Ecto neural progenitor cell (in vitro differentiated cells): ENCODE measurements at regions not wholly inside any gene's neighbourhood (a gene's known extent, or its start where the extent isn't known, plus 50 kb on each side); places are given as distances from the start of the nearest gene placed in this dataset.

Experiments
- DNase-seq: peaks from one replicate; pipeline ENCODE4 v3.0.0-alpha.2; 2018; ENCODE audit warnings: low spot score

- DNase-seq, result no peak
These were observed 1961.9 kb upstream of the ADGRL3 start for GRCh38 chr4:59238212-59238611.

GRCh38 chr4:59240011-59240410, 1960.1 kb upstream of the ADGRL3 start:
- DNase-seq, result no peak

- DNase-seq, result no peak
These were observed 1957.1 kb upstream of the ADGRL3 start for GRCh38 chr4:59243038-59243437.

GRCh38 chr4:59247032-59247431, 1953.1 kb upstream of the ADGRL3 start:
- DNase-seq, result no peak

GRCh38 chr4:59248313-59248712, 1951.8 kb upstream of the ADGRL3 start:
- DNase-seq, result no peak

- no peak for DNase-seq
These were observed 1951.0 kb upstream of the ADGRL3 start for GRCh38 chr4:59249110-59249509.

GRCh38 chr4:59258002-59258401, 1942.1 kb upstream of the ADGRL3 start:
- no peak for DNase-seq

- DNase-seq, result no peak
These were observed 1892.5 kb upstream of the ADGRL3 start for GRCh38 chr4:59307609-59308008.

GRCh38 chr4:59314637-59315036, 1885.5 kb upstream of the ADGRL3 start:
- DNase-seq, result no peak

GRCh38 chr4:59339631-59340030, 1860.5 kb upstream of the ADGRL3 start:
- DNase-seq, result peak; percentile 49

GRCh38 chr4:59341506-59341905, 1858.6 kb upstream of the ADGRL3 start:
- no peak for DNase-seq

- DNase-seq, result no peak
These were observed 1851.2 kb upstream of the ADGRL3 start for GRCh38 chr4:59348949-59349348.

- no peak for DNase-seq
These were observed 1830.9 kb upstream of the ADGRL3 start for GRCh38 chr4:59369229-59369628.

- DNase-seq, result no peak
These were observed 1825.7 kb upstream of the ADGRL3 start for GRCh38 chr4:59374416-59374815.

GRCh38 chr4:59380841-59381366, 1819.2 kb upstream of the ADGRL3 start:
- no peak for DNase-seq

- DNase-seq, result no peak
These were observed 1818.5 kb upstream of the ADGRL3 start for GRCh38 chr4:59381591-59381990.

- no peak for DNase-seq
These were observed 1812.1 kb upstream of the ADGRL3 start for GRCh38 chr4:59387759-59388758.

GRCh38 chr4:59393780-59394179, 1806.3 kb upstream of the ADGRL3 start:
- no peak for DNase-seq

- DNase-seq, result no peak
These were observed 1799.8 kb upstream of the ADGRL3 start for GRCh38 chr4:59400334-59400733.

- DNase-seq, result no peak
These were observed 1790.5 kb upstream of the ADGRL3 start for GRCh38 chr4:59409647-59410046.

GRCh38 chr4:59412739-59413138, 1787.4 kb upstream of the ADGRL3 start:
- no peak for DNase-seq

- no peak for DNase-seq
These were observed 1744.4 kb upstream of the ADGRL3 start for GRCh38 chr4:59455751-59456150.

GRCh38 chr4:59457576-59457975, 1742.5 kb upstream of the ADGRL3 start:
- no peak for DNase-seq

GRCh38 chr4:59484944-59485343, 1715.2 kb upstream of the ADGRL3 start:
- DNase-seq, result no peak
